ENCODE measurements at regions not wholly inside any gene's neighbourhood (a gene's known extent, or its start where the extent isn't known, plus 50 kb on each side); places are given as distances from the start of the nearest gene placed in this dataset.

GRCh38 chr3:117539729-117540128 is 830.1 kb downstream of the TUSC7 start:
- Mint-ChIP-seq H3K27me3 (peaks cover 7% of the 10 kb centered on the region), H3K4me3 (no peak overlapping the region), H3K36me3 (ENCODE audit: low read depth) (no peaks in the 10 kb centered on the region), H3K27ac (no peak overlapping the region), H3K4me1 (ENCODE audit: low read depth) (no peaks in the 10 kb centered on the region), H3K9me3 (peaks cover 9% of the 10 kb centered on the region)
- intact Hi-C loops (cut with micrococcal nuclease): no loop called here

GRCh38 chr3:117540597-117540996 is 831.0 kb downstream of the TUSC7 start:
- H3K9me3 Mint-ChIP-seq: peaks cover 9% of the 10 kb centered on the region
- H3K27ac Mint-ChIP-seq: no peak overlapping the region
- H3K27me3 Mint-ChIP-seq: peaks cover 9% of the 10 kb centered on the region
- no peak overlapping the region for H3K4me3 Mint-ChIP-seq
- intact Hi-C loops (cut with micrococcal nuclease): no loop called here
- no peaks in the 10 kb centered on the region for H3K36me3 Mint-ChIP-seq (ENCODE audit: low read depth)
- H3K4me1 Mint-ChIP-seq (ENCODE audit: low read depth): no peaks in the 10 kb centered on the region

- no peaks in the 10 kb centered on the region for H3K4me1 Mint-ChIP-seq (ENCODE audit: low read depth)
- peaks cover 1% of the 10 kb centered on the region for H3K9me3 Mint-ChIP-seq
- H3K27ac Mint-ChIP-seq: no peak overlapping the region
- H3K27me3 Mint-ChIP-seq: peaks cover 11% of the 10 kb centered on the region
- H3K36me3 Mint-ChIP-seq (ENCODE audit: low read depth): no peaks in the 10 kb centered on the region
- H3K4me3 Mint-ChIP-seq: no peak overlapping the region
- intact Hi-C loops (cut with micrococcal nuclease): no loop called here
Measured at GRCh38 chr3:117541721-117542120, 832.1 kb downstream of the TUSC7 start.

GRCh38 chr3:117543521-117543920 is 833.9 kb downstream of the TUSC7 start:
- no peaks in the 10 kb centered on the region for H3K9me3 Mint-ChIP-seq
- H3K36me3 Mint-ChIP-seq (ENCODE audit: low read depth): no peaks in the 10 kb centered on the region
- no peak overlapping the region for H3K4me3 Mint-ChIP-seq
- H3K27me3 Mint-ChIP-seq: peaks cover 18% of the 10 kb centered on the region
- intact Hi-C loops (cut with micrococcal nuclease): no loop called here
- no peaks in the 10 kb centered on the region for H3K4me1 Mint-ChIP-seq (ENCODE audit: low read depth)
- H3K27ac Mint-ChIP-seq: no peak overlapping the region

- Mint-ChIP-seq H3K36me3 (ENCODE audit: low read depth) (no peaks in the 10 kb centered on the region), H3K4me1 (ENCODE audit: low read depth) (peaks cover 2% of the 10 kb centered on the region), H3K27ac (no peak overlapping the region), H3K4me3 (no peak overlapping the region), H3K27me3 (peaks cover 18% of the 10 kb centered on the region), H3K9me3 (no peaks in the 10 kb centered on the region)
- intact Hi-C loops (cut with micrococcal nuclease): no loop called here
Measured at GRCh38 chr3:117545484-117545883, 835.9 kb downstream of the TUSC7 start.

GRCh38 chr3:117547956-117548550 is 838.5 kb downstream of the TUSC7 start:
- intact Hi-C loops (cut with micrococcal nuclease): no loop called here
- peaks cover 16% of the 10 kb centered on the region for H3K27me3 Mint-ChIP-seq

GRCh38 chr3:117548600-117548999 is 839.0 kb downstream of the TUSC7 start:
- H3K27ac Mint-ChIP-seq: no peak overlapping the region
- H3K4me3 Mint-ChIP-seq: no peak overlapping the region
- H3K36me3 Mint-ChIP-seq (ENCODE audit: low read depth): no peaks in the 10 kb centered on the region
- peaks cover 26% of the 10 kb centered on the region for H3K4me1 Mint-ChIP-seq (ENCODE audit: low read depth)
- H3K9me3 Mint-ChIP-seq: no peaks in the 10 kb centered on the region
- peaks cover 16% of the 10 kb centered on the region for H3K27me3 Mint-ChIP-seq
- intact Hi-C loops (cut with micrococcal nuclease): no loop called here

More at GRCh38 chr3:117547956-117548550, 838.5 kb downstream of the TUSC7 start:
- H3K4me3 Mint-ChIP-seq: no peak overlapping the region
- no peaks in the 10 kb centered on the region for H3K9me3 Mint-ChIP-seq
- H3K4me1 Mint-ChIP-seq (ENCODE audit: low read depth): peaks cover 23% of the 10 kb centered on the region
- no peaks in the 10 kb centered on the region for H3K36me3 Mint-ChIP-seq (ENCODE audit: low read depth)
- H3K27ac Mint-ChIP-seq: no peak overlapping the region

- H3K36me3 Mint-ChIP-seq (ENCODE audit: low read depth): no peaks in the 10 kb centered on the region
- peaks cover 31% of the 10 kb centered on the region for H3K4me1 Mint-ChIP-seq (ENCODE audit: low read depth)
- intact Hi-C loops (cut with micrococcal nuclease): loop anchor here (5.0 kb wide), 1 partner anchor 173 kb away; no protein-coding TSS in a partner anchor
- no peak overlapping the region for H3K4me3 Mint-ChIP-seq
- H3K27ac Mint-ChIP-seq: no peak overlapping the region
- no peaks in the 10 kb centered on the region for H3K9me3 Mint-ChIP-seq
- peaks cover 11% of the 10 kb centered on the region for H3K27me3 Mint-ChIP-seq
Measured at GRCh38 chr3:117549716-117550115, 840.1 kb downstream of the TUSC7 start.

- no peaks in the 10 kb centered on the region for H3K36me3 Mint-ChIP-seq (ENCODE audit: low read depth)
- no peak overlapping the region for H3K4me3 Mint-ChIP-seq
- H3K9me3 Mint-ChIP-seq: no peaks in the 10 kb centered on the region
- peaks cover 10% of the 10 kb centered on the region for H3K27me3 Mint-ChIP-seq
- peaks cover 31% of the 10 kb centered on the region for H3K4me1 Mint-ChIP-seq (ENCODE audit: low read depth)
- no peak overlapping the region for H3K27ac Mint-ChIP-seq
- intact Hi-C loops (cut with micrococcal nuclease): loop anchor here (5.0 kb wide), 1 partner anchor 172 kb away; no protein-coding TSS in a partner anchor
Measured at GRCh38 chr3:117550766-117551165, 841.2 kb downstream of the TUSC7 start.

GRCh38 chr3:117553461-117553860 is 843.9 kb downstream of the TUSC7 start:
- no peak overlapping the region for H3K4me3 Mint-ChIP-seq
- intact Hi-C loops (cut with micrococcal nuclease): loop anchor here (5.0 kb wide), 1 partner anchor 169 kb away; no protein-coding TSS in a partner anchor
- H3K27ac Mint-ChIP-seq: no peak overlapping the region
- H3K4me1 Mint-ChIP-seq (ENCODE audit: low read depth): peaks cover 31% of the 10 kb centered on the region
- no peaks in the 10 kb centered on the region for H3K9me3 Mint-ChIP-seq
- H3K36me3 Mint-ChIP-seq (ENCODE audit: low read depth): no peaks in the 10 kb centered on the region
- H3K27me3 Mint-ChIP-seq: peaks cover under 1% of the 10 kb centered on the region

GRCh38 chr3:117556646-117557407 is 847.2 kb downstream of the TUSC7 start:
- Mint-ChIP-seq H3K27me3 (no peaks in the 10 kb centered on the region), H3K27ac (no peak overlapping the region)
- intact Hi-C loops (cut with micrococcal nuclease): no loop called here

GRCh38 chr3:117557464-117558090 is 848.0 kb downstream of the TUSC7 start:
- H3K36me3 Mint-ChIP-seq (ENCODE audit: low read depth): no peaks in the 10 kb centered on the region
- intact Hi-C loops (cut with micrococcal nuclease): no loop called here
- H3K4me1 Mint-ChIP-seq (ENCODE audit: low read depth): peaks cover 12% of the 10 kb centered on the region
- H3K4me3 Mint-ChIP-seq: no peak overlapping the region
- no peak overlapping the region for H3K27ac Mint-ChIP-seq
- no peaks in the 10 kb centered on the region for H3K27me3 Mint-ChIP-seq
- H3K9me3 Mint-ChIP-seq: no peaks in the 10 kb centered on the region

More at GRCh38 chr3:117556646-117557407, 847.2 kb downstream of the TUSC7 start:
- no peaks in the 10 kb centered on the region for H3K9me3 Mint-ChIP-seq
- no peaks in the 10 kb centered on the region for H3K36me3 Mint-ChIP-seq (ENCODE audit: low read depth)
- no peak overlapping the region for H3K4me3 Mint-ChIP-seq
- H3K4me1 Mint-ChIP-seq (ENCODE audit: low read depth): peaks cover 20% of the 10 kb centered on the region

- intact Hi-C loops (cut with micrococcal nuclease): no loop called here
- H3K27ac Mint-ChIP-seq: no peak overlapping the region
- no peaks in the 10 kb centered on the region for H3K9me3 Mint-ChIP-seq
- H3K4me1 Mint-ChIP-seq (ENCODE audit: low read depth): peaks cover 5% of the 10 kb centered on the region
- H3K27me3 Mint-ChIP-seq: no peaks in the 10 kb centered on the region
- H3K4me3 Mint-ChIP-seq: no peak overlapping the region
- H3K36me3 Mint-ChIP-seq (ENCODE audit: low read depth): no peaks in the 10 kb centered on the region
Measured at GRCh38 chr3:117558681-117559080, 849.1 kb downstream of the TUSC7 start.

- Mint-ChIP-seq H3K4me1 (ENCODE audit: low read depth) (peaks cover 6% of the 10 kb centered on the region), H3K4me3 (no peak overlapping the region), H3K27me3 (no peaks in the 10 kb centered on the region), H3K9me3 (no peaks in the 10 kb centered on the region), H3K36me3 (ENCODE audit: low read depth) (no peaks in the 10 kb centered on the region), H3K27ac (no peak overlapping the region)
- intact Hi-C loops (cut with micrococcal nuclease): no loop called here
Measured at GRCh38 chr3:117562000-117562399, 852.4 kb downstream of the TUSC7 start.
